Thymus (tissue), 11 donors: ENCODE measurements at regions not wholly inside any gene's neighbourhood (a gene's known extent, or its start where the extent isn't known, plus 50 kb on each side); places are given as distances from the start of the nearest gene placed in this dataset.

Experiments used
- DNase-seq, 9 donors: peaks; one replicate each; pipeline ENCODE4 v3.0.0-alpha.2; 2013; ENCODE audit warnings: low spot score in 9 of 9, low read depth in 6 of 9, missing footprints in 1 of 9
- H3K27ac ChIP-seq, 2 donors: one replicate each; pipeline ENCODE4 v1.5.1; 2013; ENCODE audit warnings: control low read depth in 1 of 2, low read depth in 1 of 2, low read length in 1 of 2, mild to moderate bottlenecking in 1 of 2, moderate library complexity in 1 of 2
- H3K27me3 ChIP-seq, 2 donors: one replicate each; pipeline ENCODE4 v1.5.1; 2013; ENCODE audit warnings: low read length in 1 of 2; ENCODE audit not compliant: control insufficient read depth in 2 of 2, insufficient read depth in 1 of 2
- H3K36me3 ChIP-seq, 2 donors: one replicate each; pipeline ENCODE4 v1.5.1; 2013; ENCODE audit warnings: low read length in 1 of 2, mild to moderate bottlenecking in 1 of 2, moderate library complexity in 1 of 2; ENCODE audit not compliant: control insufficient read depth in 2 of 2, insufficient read depth in 2 of 2
- H3K4me1 ChIP-seq, 2 donors: one replicate each; pipeline ENCODE4 v1.5.1; 2013; ENCODE audit warnings: low read length in 2 of 2; ENCODE audit not compliant: control insufficient read depth in 2 of 2, insufficient read depth in 2 of 2
- H3K4me3 ChIP-seq, 2 donors: one replicate each; pipeline ENCODE4 v1.5.1; 2013; ENCODE audit warnings: low read length in 2 of 2, control low read depth in 1 of 2, mild to moderate bottlenecking in 1 of 2
- H3K9me3 ChIP-seq, 2 donors: one replicate each; pipeline ENCODE4 v1.5.1; 2013; ENCODE audit warnings: low read length in 1 of 2, mild to moderate bottlenecking in 1 of 2; ENCODE audit not compliant: control insufficient read depth in 2 of 2, insufficient read depth in 1 of 2
- WGBS: extraction: QIAGEN DNeasy Blood & Tissue Kit; methylation state at CpG from one replicate; pipeline ENCODE4 v1.1.7; 2013; 5-methylcytosine and 5-hydroxymethylcytosine counted together
- donor health status: healthy.

DNA sequence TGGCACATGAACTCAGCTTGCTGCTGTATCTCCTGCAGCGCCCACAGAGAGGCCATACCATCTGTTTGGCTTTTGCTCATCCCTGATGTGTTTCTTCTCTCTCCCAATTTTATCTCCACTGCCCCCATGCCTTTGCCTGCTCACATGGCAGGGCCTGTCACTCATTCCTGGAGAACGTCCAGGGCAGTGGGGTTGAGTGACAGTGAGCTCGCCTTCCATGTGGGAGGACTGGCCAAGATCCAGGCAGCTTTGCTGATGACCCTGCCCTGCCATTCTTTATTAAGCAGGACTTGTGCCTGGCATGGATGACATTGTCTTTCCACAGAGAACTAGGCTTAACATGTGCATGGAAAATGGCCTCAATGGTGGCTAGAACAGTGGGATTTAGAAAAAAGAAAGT lies 230.5 kb upstream of the THSD7B start:
- no peak for DNase-seq
- H3K4me3 ChIP-seq = no peak overlapping the region
- no peaks in the 10 kb centered on the region for H3K36me3 ChIP-seq
- no peak overlapping the region for H3K27ac ChIP-seq
- no peaks in the 10 kb centered on the region for H3K9me3 ChIP-seq
- 67% methylated on average over 3 of the region's 3 CpGs for WGBS
- H3K27me3 ChIP-seq = no peaks in the 10 kb centered on the region
- no peaks in the 10 kb centered on the region for H3K4me1 ChIP-seq

DNA sequence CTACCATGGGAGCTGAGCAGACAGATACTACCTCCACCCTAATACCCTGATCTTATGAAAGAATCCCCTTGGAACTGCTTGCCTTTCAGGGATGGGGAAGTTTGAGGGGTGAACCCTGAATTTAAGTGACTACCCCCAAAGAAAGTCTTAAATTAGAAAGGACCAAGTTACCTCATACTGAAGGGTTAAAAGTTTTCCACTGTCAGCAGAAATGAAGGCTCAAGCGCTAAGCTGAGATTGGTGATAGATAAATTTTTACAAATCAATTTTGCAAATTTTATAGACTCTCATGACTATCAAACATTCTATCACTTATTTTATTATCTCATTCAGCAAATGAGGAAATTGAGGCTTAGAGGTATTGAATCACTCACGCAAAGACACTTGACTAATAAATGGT lies 233.2 kb upstream of the THSD7B start:
- 97% methylated on average over 2 of the region's 2 CpGs for WGBS
- Histone ChIP-seq H3K4me3 (no peak overlapping the region), H3K27me3 (no peaks in the 10 kb centered on the region), H3K4me1 (no peaks in the 10 kb centered on the region), H3K27ac (no peak overlapping the region), H3K9me3 (no peaks in the 10 kb centered on the region), H3K36me3 (no peaks in the 10 kb centered on the region)
- DNase-seq = no peak

DNA sequence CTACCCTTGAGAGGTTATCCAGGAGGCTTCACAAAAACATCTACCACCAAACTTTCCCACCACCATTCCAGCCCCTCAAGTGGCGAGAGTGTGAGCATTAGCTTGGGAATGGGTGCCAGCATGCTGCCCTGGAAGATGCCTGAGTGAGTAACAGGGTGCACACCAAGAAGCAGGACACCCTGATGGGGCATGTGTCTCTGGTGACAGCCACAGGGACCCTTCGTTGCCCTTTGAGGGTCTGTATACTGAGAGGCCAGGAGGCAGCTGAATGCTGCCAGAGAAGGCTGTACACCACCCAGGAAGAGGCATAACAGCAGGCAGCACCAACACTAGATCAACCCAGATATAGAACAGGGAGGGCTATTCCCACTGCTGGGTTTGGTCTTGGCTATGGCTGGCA lies 233.6 kb upstream of the THSD7B start:
- no peak overlapping the region for H3K27ac ChIP-seq
- H3K9me3 ChIP-seq = no peaks in the 10 kb centered on the region
- DNase-seq = no peak
- H3K4me1 ChIP-seq = no peaks in the 10 kb centered on the region
- H3K36me3 ChIP-seq = no peaks in the 10 kb centered on the region
- WGBS = 59% methylated on average over 2 of the region's 2 CpGs
- no peaks in the 10 kb centered on the region for H3K27me3 ChIP-seq
- no peak overlapping the region for H3K4me3 ChIP-seq

DNA sequence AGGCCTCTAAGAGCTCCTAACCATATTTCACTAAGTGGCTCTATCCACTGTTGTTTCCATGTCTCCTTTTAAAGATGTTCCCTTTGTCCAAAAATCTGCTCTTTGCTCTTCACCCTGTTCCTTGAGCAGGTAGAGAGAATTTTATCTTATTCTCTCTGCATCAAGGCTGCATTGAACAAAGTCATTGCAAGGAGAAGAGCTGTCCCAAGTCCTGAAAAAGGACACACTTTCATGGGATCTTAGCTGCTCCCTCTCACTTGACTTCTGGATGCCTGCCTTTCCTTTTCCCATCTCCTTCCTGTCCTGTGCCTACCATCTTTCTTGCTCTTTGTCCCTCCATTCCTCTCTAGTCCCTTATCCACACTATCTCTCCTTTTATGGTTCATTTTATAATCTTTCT lies 235.2 kb upstream of the THSD7B start:
- no peak overlapping the region for H3K4me3 ChIP-seq
- H3K36me3 ChIP-seq = no peaks in the 10 kb centered on the region
- H3K9me3 ChIP-seq = no peaks in the 10 kb centered on the region
- H3K4me1 ChIP-seq = no peaks in the 10 kb centered on the region
- no peaks in the 10 kb centered on the region for H3K27me3 ChIP-seq
- DNase-seq = no peak
- H3K27ac ChIP-seq = no peak overlapping the region

DNA sequence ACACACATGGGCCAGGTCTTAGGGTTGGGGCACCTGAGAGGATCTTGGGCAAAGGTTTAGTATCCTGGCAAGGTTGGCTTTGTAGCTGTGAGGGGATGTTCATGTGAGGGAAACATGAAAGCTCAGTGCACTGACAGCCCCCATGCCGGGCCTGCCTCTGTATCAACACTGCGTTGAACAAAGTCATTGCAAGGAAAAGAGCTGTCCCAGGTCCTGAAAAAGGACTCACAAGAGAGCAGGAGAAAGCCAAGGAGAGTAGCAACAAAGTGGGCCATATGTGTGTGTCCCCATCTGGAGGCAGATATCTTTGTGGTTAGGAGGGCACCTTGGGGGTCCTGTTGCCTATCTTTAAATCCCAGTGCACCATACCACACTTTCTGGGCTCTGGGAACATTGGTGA lies 237.8 kb upstream of the THSD7B start:
- 29% methylated on average over 2 of the region's 2 CpGs for WGBS
- Histone ChIP-seq H3K4me3 (no peak overlapping the region), H3K4me1 (no peaks in the 10 kb centered on the region), H3K36me3 (no peaks in the 10 kb centered on the region), H3K9me3 (no peaks in the 10 kb centered on the region), H3K27me3 (no peaks in the 10 kb centered on the region), H3K27ac (no peak overlapping the region)
- peak; percentile 1 to 63 (median 21) for DNase-seq

DNA sequence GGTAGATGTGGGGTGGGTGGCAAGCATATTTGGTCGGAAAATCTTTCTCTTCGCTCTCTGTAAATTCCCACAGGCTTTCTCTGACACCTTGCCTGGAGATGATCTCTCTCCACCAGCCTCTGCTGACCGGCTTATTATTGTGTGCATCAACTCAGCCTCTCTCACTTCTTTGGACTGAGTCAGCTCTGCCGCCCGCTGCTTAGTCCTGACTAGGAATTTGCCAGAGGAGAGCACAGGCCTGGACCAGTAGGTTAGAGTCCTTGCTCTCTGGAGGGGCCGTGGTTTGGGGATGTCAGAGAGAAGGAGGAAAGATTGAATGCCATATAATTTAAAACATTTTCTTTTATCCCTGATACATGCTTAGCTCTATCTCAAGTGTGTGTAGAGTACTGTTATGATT lies 242.6 kb upstream of the THSD7B start:
- no peak overlapping the region for H3K27ac ChIP-seq
- DNase-seq = no peak
- no peaks in the 10 kb centered on the region for H3K4me1 ChIP-seq
- H3K9me3 ChIP-seq = no peaks in the 10 kb centered on the region
- no peak overlapping the region for H3K4me3 ChIP-seq
- no peaks in the 10 kb centered on the region for H3K36me3 ChIP-seq
- no peaks in the 10 kb centered on the region for H3K27me3 ChIP-seq
- WGBS = 90% methylated on average over 6 of the region's 6 CpGs

DNA sequence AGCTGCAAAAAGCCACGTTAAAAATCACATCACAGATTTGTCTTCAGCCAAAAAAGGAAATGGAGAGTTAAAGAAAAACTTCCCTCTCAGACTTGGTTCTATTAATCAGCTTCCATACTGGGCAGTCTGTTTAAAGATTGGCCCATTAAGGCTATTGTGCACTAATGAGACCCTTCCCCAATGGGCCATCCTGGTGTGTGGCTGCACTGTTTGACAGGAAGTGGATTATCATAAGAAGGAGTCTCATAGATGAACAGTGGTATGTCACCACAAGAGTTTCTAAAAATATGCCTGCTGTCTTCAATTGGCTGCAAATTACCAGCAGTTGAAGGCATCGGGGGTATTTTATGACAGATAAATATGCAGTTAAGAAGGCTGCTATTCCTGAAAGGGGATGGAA lies 247.6 kb upstream of the THSD7B start:
- Histone ChIP-seq H3K27me3 (no peaks in the 10 kb centered on the region), H3K9me3 (no peaks in the 10 kb centered on the region), H3K27ac (no peak overlapping the region), H3K36me3 (no peaks in the 10 kb centered on the region), H3K4me3 (no peak overlapping the region), H3K4me1 (no peaks in the 10 kb centered on the region)
- DNase-seq = no peak
- 44% methylated on average over 2 of the region's 2 CpGs for WGBS

DNA sequence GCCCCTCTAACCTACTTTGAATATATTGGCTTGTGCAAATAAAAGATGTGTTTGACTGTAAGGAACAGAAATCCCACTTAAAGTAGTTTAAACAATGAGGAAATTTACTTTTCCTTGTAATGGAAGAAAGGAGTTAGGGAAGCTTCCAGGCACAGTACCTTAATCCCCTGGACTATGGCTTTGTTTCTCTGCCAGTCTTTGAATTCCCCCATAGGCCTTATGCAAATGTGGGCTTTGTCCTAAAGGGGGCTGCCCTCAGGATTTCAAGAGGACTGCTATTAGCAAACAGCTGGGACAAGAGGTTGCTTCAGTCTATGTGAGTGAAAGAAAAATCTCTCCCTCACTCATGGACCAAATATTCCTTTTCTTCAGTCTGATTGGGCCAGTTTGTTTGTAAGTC lies 255.1 kb upstream of the THSD7B start:
- Histone ChIP-seq H3K9me3 (no peaks in the 10 kb centered on the region), H3K4me1 (no peaks in the 10 kb centered on the region), H3K27ac (no peak overlapping the region), H3K27me3 (no peaks in the 10 kb centered on the region), H3K4me3 (no peak overlapping the region), H3K36me3 (no peaks in the 10 kb centered on the region)
- DNase-seq = no peak

DNA sequence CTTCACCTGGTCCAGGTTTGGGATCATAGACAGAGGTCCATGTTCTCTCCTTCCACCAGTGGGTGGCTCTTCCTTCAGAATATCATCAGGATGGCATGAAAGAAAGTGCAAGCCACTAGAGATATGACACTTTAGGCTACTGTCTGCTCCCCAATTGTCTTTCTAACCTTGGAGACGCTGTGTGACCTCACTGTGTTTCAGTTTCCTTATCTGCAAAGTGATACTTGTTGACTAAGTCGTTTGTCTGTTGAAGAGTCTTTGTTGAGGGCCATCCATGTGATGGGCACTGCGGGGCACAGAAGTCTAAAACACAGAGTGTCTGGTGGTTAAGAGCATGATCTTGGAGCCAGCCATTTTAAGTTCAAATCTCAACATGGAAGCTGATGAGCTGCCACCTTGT lies 259.9 kb upstream of the THSD7B start:
- Histone ChIP-seq H3K9me3 (no peaks in the 10 kb centered on the region), H3K27me3 (no peaks in the 10 kb centered on the region), H3K36me3 (no peaks in the 10 kb centered on the region), H3K4me3 (no peak overlapping the region), H3K27ac (no peak overlapping the region), H3K4me1 (no peaks in the 10 kb centered on the region)
- 76% methylated on average over 3 of the region's 3 CpGs for WGBS
- no peak for DNase-seq

DNA sequence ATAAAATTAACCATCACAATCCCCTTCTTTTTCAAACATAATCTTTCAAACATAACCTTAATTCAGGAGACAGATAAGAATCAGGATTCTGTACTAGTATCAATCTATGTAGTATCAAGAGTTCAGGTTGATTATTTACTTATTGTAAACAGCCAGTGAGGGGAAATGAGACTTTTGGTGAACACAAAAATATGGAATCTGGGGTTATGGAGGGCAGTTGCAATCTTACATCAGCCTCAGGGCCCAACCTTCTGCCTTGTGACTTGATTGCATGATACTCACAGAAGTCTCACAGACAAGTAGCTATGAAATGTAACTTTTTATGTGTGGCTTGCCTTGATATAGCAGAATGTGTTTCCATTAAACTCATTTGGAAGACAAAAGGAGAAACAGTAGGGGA lies 262.7 kb upstream of the THSD7B start:
- no peak for DNase-seq
- H3K4me1 ChIP-seq = no peaks in the 10 kb centered on the region
- H3K27ac ChIP-seq = no peak overlapping the region
- H3K36me3 ChIP-seq = no peaks in the 10 kb centered on the region
- no peak overlapping the region for H3K4me3 ChIP-seq
- no peaks in the 10 kb centered on the region for H3K9me3 ChIP-seq
- H3K27me3 ChIP-seq = no peaks in the 10 kb centered on the region
